HG02763 (cell line): ENCODE measurements at regions not wholly inside any gene's neighbourhood (a gene's known extent, or its start where the extent isn't known, plus 50 kb on each side); places are given as distances from the start of the nearest gene placed in this dataset.
"Not testable (repeated sequence)": the region's sequence is repeated elsewhere in the genome, so short reads cannot be mapped to it uniquely, and the experiment has no call there.

Experiments
- ATAC-seq: cut with Tn5 transposase; IDR thresholded peaks from one replicate; pipeline ENCODE4 v1.9.1; 2021; ENCODE audit warnings: mild to moderate bottlenecking, moderate library complexity; ENCODE audit not compliant: unreplicated experiment

GRCh38 chr12:131333621-131334440, 377.1 kb upstream of the SFSWAP start:
- no peak for ATAC-seq

GRCh38 chr12:131334835-131335234, 376.1 kb upstream of the SFSWAP start:
- ATAC-seq = no peak

GRCh38 chr12:131335456-131335855, 375.4 kb upstream of the SFSWAP start:
- ATAC-seq = no peak

- not testable (repeated sequence) for ATAC-seq
Observed at GRCh38 chr12:131337861-131338260, 373.0 kb upstream of the SFSWAP start.

- no peak for ATAC-seq
Observed at GRCh38 chr12:131340616-131341210, 370.2 kb upstream of the SFSWAP start.

GRCh38 chr12:131341608-131342007, 369.3 kb upstream of the SFSWAP start:
- ATAC-seq = not testable (repeated sequence)

GRCh38 chr12:131343436-131343835, 367.5 kb upstream of the SFSWAP start:
- not testable (repeated sequence) for ATAC-seq

- not testable (repeated sequence) for ATAC-seq
Observed at GRCh38 chr12:131344715-131345520, 366.0 kb upstream of the SFSWAP start.

- ATAC-seq = no peak
Observed at GRCh38 chr12:131345521-131346436, 365.1 kb upstream of the SFSWAP start.

GRCh38 chr12:131346555-131347344, 364.1 kb upstream of the SFSWAP start:
- no peak for ATAC-seq

GRCh38 chr12:131347345-131347714, 363.6 kb upstream of the SFSWAP start:
- ATAC-seq = no peak

- no peak for ATAC-seq
Observed at GRCh38 chr12:131347732-131348131, 363.2 kb upstream of the SFSWAP start.

GRCh38 chr12:131348231-131348630, 362.7 kb upstream of the SFSWAP start:
- no peak for ATAC-seq

GRCh38 chr12:131348646-131349045, 362.2 kb upstream of the SFSWAP start:
- no peak for ATAC-seq

- no peak for ATAC-seq
Observed at GRCh38 chr12:131349397-131350127, 361.3 kb upstream of the SFSWAP start.

- no peak for ATAC-seq
Observed at GRCh38 chr12:131350943-131351318, 360.0 kb upstream of the SFSWAP start.

GRCh38 chr12:131351319-131352028, 359.4 kb upstream of the SFSWAP start:
- no peak for ATAC-seq

- no peak for ATAC-seq
Observed at GRCh38 chr12:131352296-131352900, 358.5 kb upstream of the SFSWAP start.
